ENCODE measurements at regions not wholly inside any gene's neighbourhood (a gene's known extent, or its start where the extent isn't known, plus 50 kb on each side); places are given as distances from the start of the nearest gene placed in this dataset.
A peak's percentile ranks its signal among the peaks of the same experiment; 100 is the strongest.

DNA sequence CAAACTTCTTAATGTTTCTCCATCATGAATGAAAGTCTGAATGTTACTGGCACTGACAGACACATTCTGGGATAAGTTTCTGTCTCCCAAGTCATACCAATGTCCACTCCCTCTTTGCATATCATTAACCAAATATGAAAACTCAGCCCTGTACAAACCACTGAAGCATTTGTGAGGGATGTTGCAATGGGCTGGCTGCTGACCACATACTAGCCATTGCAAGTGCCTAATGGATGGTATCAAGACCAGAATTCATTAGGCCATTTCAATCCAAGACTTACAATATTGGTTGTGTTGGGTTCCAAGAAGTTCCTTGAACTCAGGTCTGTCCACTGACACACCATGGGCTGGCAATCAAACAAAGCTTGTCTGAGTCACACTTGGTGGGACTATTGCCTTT is 73.8 kb downstream of the CBLN2 start:
- no peak for DNase-seq (ENCODE audit: low read depth in 4 of 4, low spot score in 2 of 4)

GRCh38 chr18:72468021-72468710 is 76.0 kb downstream of the CBLN2 start:
- DNase-seq (ENCODE audit: low read depth in 4 of 4, low spot score in 2 of 4): no peak

GRCh38 chr18:72460210-72460680 is 83.9 kb downstream of the CBLN2 start:
- DNase-seq (ENCODE audit: low read depth in 4 of 4, low spot score in 2 of 4): no peak

- DNase-seq (ENCODE audit: low read depth in 4 of 4, low spot score in 2 of 4): no peak
Observed at GRCh38 chr18:72458271-72458670, 85.9 kb downstream of the CBLN2 start.

GRCh38 chr18:72456802-72457201 is 87.3 kb downstream of the CBLN2 start:
- DNase-seq (ENCODE audit: low read depth in 4 of 4, low spot score in 2 of 4): no peak

DNA sequence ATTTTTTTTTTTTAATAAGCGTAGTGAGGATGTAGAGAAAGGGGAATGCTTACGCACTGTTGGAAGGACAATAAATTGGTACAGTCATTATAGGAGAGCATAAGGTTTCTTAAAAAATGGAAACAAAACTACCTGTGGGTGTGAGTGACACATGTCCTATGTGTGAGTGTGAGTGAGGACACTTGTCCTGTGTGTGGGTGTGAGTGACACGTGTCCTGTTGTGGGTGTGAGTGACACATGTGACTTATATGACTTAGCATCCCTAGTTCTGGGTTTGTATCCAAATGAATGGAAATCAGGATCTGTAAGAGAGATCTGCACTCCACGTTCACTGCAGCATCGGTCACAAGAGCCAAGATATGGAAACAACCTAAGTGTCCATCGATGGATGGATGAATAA is 91.8 kb downstream of the CBLN2 start:
- no peak for DNase-seq (ENCODE audit: low read depth in 4 of 4, low spot score in 2 of 4)

- DNase-seq (ENCODE audit: low read depth in 4 of 4, low spot score in 2 of 4): no peak
Observed at GRCh38 chr18:72444798-72445155, 99.4 kb downstream of the CBLN2 start.

- no peak for DNase-seq (ENCODE audit: low read depth in 4 of 4, low spot score in 2 of 4)
Observed at GRCh38 chr18:72444111-72444797, 99.9 kb downstream of the CBLN2 start.

DNA sequence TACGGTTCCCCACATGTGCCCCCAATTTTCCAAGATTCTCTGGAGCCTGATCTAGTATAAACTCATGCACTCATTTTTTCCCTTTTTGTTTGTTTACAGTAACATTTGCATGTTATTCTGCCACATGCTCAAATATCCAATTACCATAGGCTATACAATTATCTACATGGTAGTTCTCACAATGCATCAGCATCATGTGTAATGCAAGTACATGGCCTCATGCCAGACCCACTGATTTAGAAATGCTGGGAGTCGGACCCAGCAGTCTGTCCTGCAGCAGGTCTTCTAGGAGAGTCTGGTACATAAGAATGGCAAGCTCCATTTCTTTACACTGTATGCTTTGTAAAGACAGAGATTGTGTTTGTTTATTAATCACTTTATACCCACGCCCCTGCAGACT is 107.7 kb downstream of the CBLN2 start:
- DNase-seq (ENCODE audit: low read depth in 4 of 4, low spot score in 2 of 4): no peak

DNA sequence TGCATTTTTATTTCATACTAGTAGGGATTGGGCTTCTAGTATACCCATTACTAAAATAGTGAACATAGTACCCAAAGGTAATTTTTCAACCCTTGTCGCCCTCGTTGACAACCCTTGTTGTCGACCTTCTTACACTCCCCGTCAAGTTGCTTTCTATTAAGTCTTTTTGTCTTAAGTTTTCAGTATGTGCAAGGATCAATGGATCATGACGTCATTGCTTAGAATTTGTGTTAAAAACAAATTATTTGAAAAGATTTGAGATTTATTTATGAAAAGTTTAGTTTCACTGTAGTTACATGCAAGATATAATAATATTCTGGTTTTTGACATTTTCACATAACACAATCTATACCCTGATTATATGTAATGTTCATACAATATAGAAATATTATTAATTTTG is 110.4 kb downstream of the CBLN2 start:
- no peak for DNase-seq (ENCODE audit: low read depth in 4 of 4, low spot score in 2 of 4)

- no peak for DNase-seq (ENCODE audit: low read depth in 4 of 4, low spot score in 2 of 4)
Observed at GRCh38 chr18:72427721-72428120, 116.4 kb downstream of the CBLN2 start.

DNA sequence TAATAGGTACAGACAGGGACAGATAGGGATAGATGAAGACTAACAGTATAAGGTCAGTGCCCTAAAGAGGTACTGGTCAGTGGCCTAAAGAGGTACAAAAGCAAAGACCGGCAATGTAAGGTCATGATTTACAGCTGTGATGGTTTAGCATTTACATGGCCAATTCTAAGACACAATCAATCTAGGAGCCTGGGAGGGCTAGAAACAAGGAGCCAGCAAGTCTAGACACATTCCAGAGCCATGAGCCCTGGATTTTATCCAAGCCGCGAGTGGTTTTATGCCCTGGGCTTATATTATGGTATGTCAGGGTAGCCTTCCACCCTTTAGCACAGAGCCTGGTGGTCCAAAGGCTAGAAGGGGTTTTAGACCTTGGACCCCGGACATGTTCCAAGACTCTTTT is 124.2 kb downstream of the CBLN2 start:
- no peak for DNase-seq (ENCODE audit: low read depth in 4 of 4, low spot score in 2 of 4)

DNA sequence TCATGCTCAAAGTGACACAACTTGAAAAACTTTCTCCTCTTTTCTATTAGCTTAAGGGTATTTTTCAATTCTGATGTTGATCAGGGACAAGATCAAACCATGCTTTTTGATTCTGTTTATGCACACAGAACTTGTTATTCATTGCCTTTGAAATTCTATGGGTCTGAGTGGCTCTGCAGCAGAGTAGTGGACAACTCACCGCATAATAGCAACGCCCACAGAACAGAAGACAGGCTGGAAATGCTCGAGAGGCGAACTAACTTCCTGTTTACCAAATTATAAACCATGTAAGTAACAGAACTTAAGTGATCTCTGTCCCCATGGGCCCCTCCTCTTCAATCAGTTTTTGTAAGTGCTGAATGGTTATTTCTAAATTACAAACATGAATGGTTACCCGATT is 131.2 kb downstream of the CBLN2 start:
- no peak for DNase-seq (ENCODE audit: low read depth in 4 of 4, low spot score in 2 of 4)

- DNase-seq (ENCODE audit: low read depth in 4 of 4, low spot score in 2 of 4): no peak
Observed at GRCh38 chr18:72411261-72411660, 132.9 kb downstream of the CBLN2 start.

- DNase-seq (ENCODE audit: low read depth in 4 of 4, low spot score in 2 of 4): no peak
Observed at GRCh38 chr18:72410399-72410798, 133.7 kb downstream of the CBLN2 start.

- DNase-seq (ENCODE audit: low read depth in 4 of 4, low spot score in 2 of 4): no peak
Observed at GRCh38 chr18:72409903-72410302, 134.2 kb downstream of the CBLN2 start.

- no peak for DNase-seq (ENCODE audit: low read depth in 4 of 4, low spot score in 2 of 4)
Observed at GRCh38 chr18:72407048-72407447, 137.1 kb downstream of the CBLN2 start.

DNA sequence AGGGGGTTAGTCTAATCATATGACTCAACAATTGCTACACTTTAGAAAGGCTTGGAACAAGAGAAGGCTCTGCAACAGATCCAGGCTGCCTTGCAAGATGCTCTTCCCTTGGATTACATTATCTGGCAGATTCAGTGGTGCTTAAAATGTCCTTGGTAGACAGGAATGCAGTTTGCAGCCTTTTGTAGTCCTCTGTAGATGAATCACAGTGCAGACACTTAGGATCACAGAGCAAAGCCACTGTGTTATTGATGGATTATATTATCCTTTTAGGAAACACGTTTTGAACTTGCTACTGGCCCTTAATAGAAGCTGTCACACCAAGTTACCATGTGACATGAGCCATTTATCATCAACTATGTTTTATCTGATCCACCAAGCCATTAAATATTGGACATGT is 152.2 kb downstream of the CBLN2 start:
- DNase-seq (ENCODE audit: low read depth in 4 of 4, low spot score in 2 of 4): no peak

GRCh38 chr18:72391427-72391826 is 152.7 kb downstream of the CBLN2 start:
- no peak for DNase-seq (ENCODE audit: low read depth in 4 of 4, low spot score in 2 of 4)

DNA sequence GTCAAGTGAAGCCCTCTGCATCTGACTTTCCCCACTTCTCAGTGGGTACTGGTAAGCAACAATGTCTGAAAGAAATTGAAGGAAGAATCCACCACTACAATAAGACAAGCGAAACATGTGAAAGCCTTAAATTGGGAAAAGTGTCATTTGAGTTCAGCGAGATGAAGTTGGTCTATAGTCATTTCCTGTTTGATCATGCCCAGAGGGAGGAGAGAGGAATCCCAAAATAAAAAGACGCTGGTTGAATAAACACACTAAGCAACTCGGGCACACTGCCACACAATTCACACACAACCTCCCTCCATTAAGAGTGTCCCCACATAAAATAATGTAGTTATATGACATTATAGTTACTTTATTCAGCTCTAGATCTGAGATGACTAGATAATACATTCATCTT is 166.1 kb downstream of the CBLN2 start:
- no peak for DNase-seq (ENCODE audit: low read depth in 4 of 4, low spot score in 2 of 4)

DNA sequence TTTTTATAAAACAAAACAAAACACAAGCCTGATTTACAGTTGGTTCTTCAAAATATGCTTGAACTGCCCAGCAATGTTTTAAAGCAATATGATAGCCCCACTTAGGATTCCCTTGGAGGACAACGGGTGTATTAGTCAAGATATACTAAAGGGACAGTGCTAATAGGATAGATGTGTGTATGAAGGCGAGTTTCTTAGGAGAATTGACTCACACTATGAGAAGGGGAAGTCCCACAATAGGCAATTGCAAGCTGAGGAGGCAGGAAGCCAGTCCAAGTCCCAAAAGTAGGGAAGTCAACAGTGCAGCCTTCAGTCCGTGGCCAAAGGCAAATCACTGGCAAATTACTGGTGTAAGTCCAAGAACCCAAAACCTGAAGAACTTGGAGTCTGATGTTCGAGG is 167.9 kb downstream of the CBLN2 start:
- no peak for DNase-seq (ENCODE audit: low read depth in 4 of 4, low spot score in 2 of 4)

- peak in 1 of 4 donors; percentile 2 for DNase-seq (ENCODE audit: low read depth in 4 of 4, low spot score in 2 of 4)
Observed at GRCh38 chr18:72375618-72376017, 168.5 kb downstream of the CBLN2 start.

GRCh38 chr18:72372076-72372475 is 172.1 kb downstream of the CBLN2 start:
- DNase-seq (ENCODE audit: low read depth in 4 of 4, low spot score in 2 of 4): no peak

Data from left renal cortex interstitium (tissue), 4 donors.